ENCODE measurements at regions not wholly inside any gene's neighbourhood (a gene's known extent, or its start where the extent isn't known, plus 50 kb on each side); places are given as distances from the start of the nearest gene placed in this dataset.

DNA sequence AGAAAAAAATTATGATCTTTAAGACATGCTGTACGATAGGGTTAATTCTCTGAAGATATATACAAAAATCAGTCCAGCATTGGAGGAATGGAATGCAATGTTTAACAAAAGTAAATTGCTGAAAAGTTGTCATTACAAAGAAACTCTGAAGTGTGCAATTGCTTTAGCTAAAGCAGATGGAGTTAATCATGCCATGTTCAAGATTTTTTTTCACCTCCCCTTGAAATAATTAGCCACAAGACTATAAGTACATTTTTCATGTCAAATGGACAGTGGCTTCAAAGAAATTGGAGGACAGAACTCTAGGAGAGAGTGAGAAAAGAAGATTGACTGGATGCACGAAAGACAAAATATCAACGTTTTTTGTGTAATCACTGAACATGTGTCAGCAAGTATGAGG, 63.1 kb upstream of the MEOX2 start:
- TF ChIP-seq, protein P1, sequence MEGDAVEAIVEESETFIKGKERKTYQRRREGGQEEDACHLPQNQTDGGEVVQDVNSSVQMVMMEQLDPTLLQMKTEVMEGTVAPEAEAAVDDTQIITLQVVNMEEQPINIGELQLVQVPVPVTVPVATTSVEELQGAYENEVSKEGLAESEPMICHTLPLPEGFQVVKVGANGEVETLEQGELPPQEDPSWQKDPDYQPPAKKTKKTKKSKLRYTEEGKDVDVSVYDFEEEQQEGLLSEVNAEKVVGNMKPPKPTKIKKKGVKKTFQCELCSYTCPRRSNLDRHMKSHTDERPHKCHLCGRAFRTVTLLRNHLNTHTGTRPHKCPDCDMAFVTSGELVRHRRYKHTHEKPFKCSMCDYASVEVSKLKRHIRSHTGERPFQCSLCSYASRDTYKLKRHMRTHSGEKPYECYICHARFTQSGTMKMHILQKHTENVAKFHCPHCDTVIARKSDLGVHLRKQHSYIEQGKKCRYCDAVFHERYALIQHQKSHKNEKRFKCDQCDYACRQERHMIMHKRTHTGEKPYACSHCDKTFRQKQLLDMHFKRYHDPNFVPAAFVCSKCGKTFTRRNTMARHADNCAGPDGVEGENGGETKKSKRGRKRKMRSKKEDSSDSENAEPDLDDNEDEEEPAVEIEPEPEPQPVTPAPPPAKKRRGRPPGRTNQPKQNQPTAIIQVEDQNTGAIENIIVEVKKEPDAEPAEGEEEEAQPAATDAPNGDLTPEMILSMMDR (IDR thresholded peaks at IDR 0.05; ENCODE audit: low read depth, low read length, missing input control): no peak
- TF ChIP-seq SP1 (IDR thresholded peaks at IDR 0.05): no peak
- no peak for TF ChIP-seq HNF4G (IDR thresholded peaks at IDR 0.05)
- TF ChIP-seq NR2F2 (IDR thresholded peaks at IDR 0.05): no peak
- TF ChIP-seq, protein P2, sequence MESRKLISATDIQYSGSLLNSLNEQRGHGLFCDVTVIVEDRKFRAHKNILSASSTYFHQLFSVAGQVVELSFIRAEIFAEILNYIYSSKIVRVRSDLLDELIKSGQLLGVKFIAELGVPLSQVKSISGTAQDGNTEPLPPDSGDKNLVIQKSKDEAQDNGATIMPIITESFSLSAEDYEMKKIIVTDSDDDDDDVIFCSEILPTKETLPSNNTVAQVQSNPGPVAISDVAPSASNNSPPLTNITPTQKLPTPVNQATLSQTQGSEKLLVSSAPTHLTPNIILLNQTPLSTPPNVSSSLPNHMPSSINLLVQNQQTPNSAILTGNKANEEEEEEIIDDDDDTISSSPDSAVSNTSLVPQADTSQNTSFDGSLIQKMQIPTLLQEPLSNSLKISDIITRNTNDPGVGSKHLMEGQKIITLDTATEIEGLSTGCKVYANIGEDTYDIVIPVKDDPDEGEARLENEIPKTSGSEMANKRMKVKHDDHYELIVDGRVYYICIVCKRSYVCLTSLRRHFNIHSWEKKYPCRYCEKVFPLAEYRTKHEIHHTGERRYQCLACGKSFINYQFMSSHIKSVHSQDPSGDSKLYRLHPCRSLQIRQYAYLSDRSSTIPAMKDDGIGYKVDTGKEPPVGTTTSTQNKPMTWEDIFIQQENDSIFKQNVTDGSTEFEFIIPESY (IDR thresholded peaks at IDR 0.05): no peak
- TF ChIP-seq RAD21 (IDR thresholded peaks at IDR 0.05): no peak
- TF ChIP-seq FOXA1 (IDR thresholded peaks at IDR 0.05): no peak

All from liver (tissue), 3 donors.